MCF 10A (cell line): ENCODE measurements at regions not wholly inside any gene's neighbourhood (a gene's known extent, or its start where the extent isn't known, plus 50 kb on each side); places are given as distances from the start of the nearest gene placed in this dataset.

Experiments
- BruUV-seq: library from RNA; stranded (reverse); fragments of 400-500 nt; replicated peaks from 2 replicates; lab custom pipeline; 2021; lab: Mats Ljungman, UMichigan
- CTCF ChIA-PET: fragments of 300-600 bp; sonication (Branson Sonifier 250); formaldehyde crosslinking; extraction: SDS; loops from one replicate; lab custom pipeline; 2021; ENCODE audit warnings: antibody characterized with exemption, inconsistent platforms; lab: Yijun Ruan, JAX
- POLR2A ChIA-PET: fragments of 300-600, 350-650 bp; sonication (Branson Sonifier 250); formaldehyde crosslinking; extraction: SDS; loops from one replicate; lab custom pipeline; 2020; ENCODE audit warnings: antibody characterized with exemption, inconsistent platforms; lab: Yijun Ruan, JAX
- DNase-seq: peaks from one replicate; pipeline ENCODE4 v3.0.0-alpha.2; 2018; ENCODE audit not compliant: unreplicated experiment
- H3K27ac Mint-ChIP-seq: one replicate; pipeline ENCODE4 v1.8.0; 2022; ENCODE audit warnings: mild to moderate bottlenecking, low read depth, mixed read lengths; ENCODE audit not compliant: unreplicated experiment
- H3K27me3 Mint-ChIP-seq: one replicate; pipeline ENCODE4 v1.8.0; 2022; ENCODE audit warnings: mixed read lengths; ENCODE audit not compliant: insufficient read depth, unreplicated experiment
- H3K36me3 Mint-ChIP-seq: one replicate; pipeline ENCODE4 v1.8.0; 2022; ENCODE audit warnings: mild to moderate bottlenecking, moderate library complexity, mixed read lengths; ENCODE audit not compliant: insufficient read depth, unreplicated experiment
- H3K4me1 Mint-ChIP-seq: one replicate; pipeline ENCODE4 v1.8.0; 2022; ENCODE audit warnings: mixed read lengths; ENCODE audit not compliant: insufficient read depth, unreplicated experiment
- H3K4me3 Mint-ChIP-seq: one replicate; pipeline ENCODE4 v1.8.0; 2022; ENCODE audit warnings: mild to moderate bottlenecking, moderate library complexity, mixed read lengths; ENCODE audit not compliant: unreplicated experiment
- H3K9me3 Mint-ChIP-seq: one replicate; pipeline ENCODE4 v1.8.0; 2022; ENCODE audit warnings: mixed read lengths; ENCODE audit not compliant: unreplicated experiment
- intact Hi-C: fragments of 100-400 bp; cut with micrococcal nuclease; formaldehyde crosslinking; loops from 2 replicates; pipeline ENCODE4 v1.14.1; 2022
- TF ChIP-seq, protein P1 (sequence below): fragments of 200-600 bp; IDR thresholded peaks from one replicate; pipeline ENCODE4 v1.8.0; 2022; ENCODE audit warnings: antibody characterized with exemption, mild to moderate bottlenecking; ENCODE audit not compliant: unreplicated experiment

DNA sequence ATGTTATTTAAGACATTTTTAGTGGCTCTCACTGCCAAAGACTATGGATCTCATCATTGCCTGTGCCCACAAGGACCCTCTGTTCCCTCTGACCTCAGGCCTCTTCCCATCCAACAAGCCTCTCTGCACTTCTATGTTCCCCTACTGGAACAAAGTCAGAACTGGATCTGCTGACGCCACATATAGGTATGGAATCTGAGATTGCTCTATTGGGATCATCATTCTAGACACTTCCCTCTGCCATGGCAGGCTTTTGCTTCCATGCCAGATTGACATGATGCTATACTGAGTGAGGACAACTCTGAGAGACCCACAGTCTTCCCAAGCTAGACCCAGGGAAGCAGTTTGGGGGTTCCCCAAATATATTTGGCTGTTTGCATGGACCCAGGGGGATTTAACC, 76.0 kb upstream of the ZNF648 start:
- TF ChIP-seq, protein P1, sequence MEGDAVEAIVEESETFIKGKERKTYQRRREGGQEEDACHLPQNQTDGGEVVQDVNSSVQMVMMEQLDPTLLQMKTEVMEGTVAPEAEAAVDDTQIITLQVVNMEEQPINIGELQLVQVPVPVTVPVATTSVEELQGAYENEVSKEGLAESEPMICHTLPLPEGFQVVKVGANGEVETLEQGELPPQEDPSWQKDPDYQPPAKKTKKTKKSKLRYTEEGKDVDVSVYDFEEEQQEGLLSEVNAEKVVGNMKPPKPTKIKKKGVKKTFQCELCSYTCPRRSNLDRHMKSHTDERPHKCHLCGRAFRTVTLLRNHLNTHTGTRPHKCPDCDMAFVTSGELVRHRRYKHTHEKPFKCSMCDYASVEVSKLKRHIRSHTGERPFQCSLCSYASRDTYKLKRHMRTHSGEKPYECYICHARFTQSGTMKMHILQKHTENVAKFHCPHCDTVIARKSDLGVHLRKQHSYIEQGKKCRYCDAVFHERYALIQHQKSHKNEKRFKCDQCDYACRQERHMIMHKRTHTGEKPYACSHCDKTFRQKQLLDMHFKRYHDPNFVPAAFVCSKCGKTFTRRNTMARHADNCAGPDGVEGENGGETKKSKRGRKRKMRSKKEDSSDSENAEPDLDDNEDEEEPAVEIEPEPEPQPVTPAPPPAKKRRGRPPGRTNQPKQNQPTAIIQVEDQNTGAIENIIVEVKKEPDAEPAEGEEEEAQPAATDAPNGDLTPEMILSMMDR: no peak
- ChIA-PET POLR2A (no interaction called here), CTCF (interaction anchor here (1.4 kb wide), 1 partner anchor 259 kb away, joined by 9 read pairs; no protein-coding TSS in a partner anchor)
- Mint-ChIP-seq H3K27me3 (no peaks in the 10 kb centered on the region), H3K27ac (no peak overlapping the region), H3K4me3 (no peak overlapping the region), H3K9me3 (peaks cover 9% of the 10 kb centered on the region), H3K36me3 (no peaks in the 10 kb centered on the region), H3K4me1 (peaks cover 13% of the 10 kb centered on the region)
- intact Hi-C loops: no loop called here
- no peak for DNase-seq
- no TSS peak for BruUV-seq

DNA sequence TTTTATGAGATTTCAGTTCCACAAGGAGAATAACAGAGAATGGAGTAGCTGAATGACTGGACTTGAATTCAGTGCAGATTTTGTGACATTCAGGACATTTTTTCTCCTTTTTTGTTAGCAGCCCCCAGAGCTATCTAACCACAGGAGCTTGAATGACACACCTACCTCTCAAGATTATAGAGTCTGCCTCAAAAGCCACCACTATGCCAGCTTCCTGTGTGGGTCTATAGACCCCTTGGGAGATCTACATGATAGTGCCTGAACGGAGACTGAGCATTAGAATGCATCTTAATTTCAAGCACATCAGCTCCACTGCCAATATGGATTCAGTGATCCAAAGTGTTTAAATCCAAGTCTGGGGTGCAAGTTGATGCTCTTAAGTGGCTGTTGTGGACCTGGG, 74.4 kb upstream of the ZNF648 start:
- no TSS peak for BruUV-seq
- no peak overlapping the region for H3K27ac Mint-ChIP-seq
- intact Hi-C loops: no loop called here
- DNase-seq: no peak
- no peak overlapping the region for H3K4me3 Mint-ChIP-seq
- CTCF ChIA-PET: interaction anchor here (0.9 to 1.3 kb wide), 5 partner anchors 11 to 460 kb away, joined by 3 to 5 read pairs (median 4); no protein-coding TSS in a partner anchor
- H3K9me3 Mint-ChIP-seq: peaks cover 9% of the 10 kb centered on the region
- H3K27me3 Mint-ChIP-seq: no peaks in the 10 kb centered on the region
- TF ChIP-seq, protein P1: no peak
- POLR2A ChIA-PET: interaction anchor here (1.9 kb wide), 1 partner anchor 10 kb away, joined by 4 read pairs; no protein-coding TSS in a partner anchor
- no peaks in the 10 kb centered on the region for H3K36me3 Mint-ChIP-seq
- peaks cover 8% of the 10 kb centered on the region for H3K4me1 Mint-ChIP-seq

DNA sequence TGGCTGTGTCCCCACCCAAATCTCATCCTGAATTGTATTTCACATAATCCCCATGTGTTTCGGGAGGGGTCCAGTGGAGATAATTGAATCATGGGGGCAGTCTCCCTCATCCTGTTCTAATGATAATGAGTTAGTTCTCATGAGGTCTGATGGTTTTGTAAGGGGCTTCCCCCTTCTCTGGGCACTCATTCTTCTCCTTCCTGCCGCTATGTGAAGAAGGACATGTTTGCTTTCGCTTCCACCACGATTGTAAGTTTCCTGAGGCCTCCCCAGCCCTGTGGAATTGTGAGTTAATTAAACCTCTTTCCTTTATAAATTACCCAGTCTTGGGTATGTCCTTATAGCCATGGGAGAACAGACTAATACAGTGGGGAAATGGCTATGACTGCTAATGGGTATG, 72.7 kb upstream of the ZNF648 start:
- Mint-ChIP-seq H3K4me3 (no peak overlapping the region), H3K27ac (no peak overlapping the region), H3K9me3 (peaks cover 9% of the 10 kb centered on the region), H3K36me3 (no peaks in the 10 kb centered on the region), H3K27me3 (no peaks in the 10 kb centered on the region), H3K4me1 (no peaks in the 10 kb centered on the region)
- ChIA-PET CTCF (no interaction called here), POLR2A (interaction anchor here (1.0 kb wide), 1 partner anchor 46 kb away, joined by 3 read pairs; no protein-coding TSS in a partner anchor)
- intact Hi-C loops: no loop called here
- no peak for DNase-seq
- TF ChIP-seq, protein P1: no peak
- no TSS peak for BruUV-seq

DNA sequence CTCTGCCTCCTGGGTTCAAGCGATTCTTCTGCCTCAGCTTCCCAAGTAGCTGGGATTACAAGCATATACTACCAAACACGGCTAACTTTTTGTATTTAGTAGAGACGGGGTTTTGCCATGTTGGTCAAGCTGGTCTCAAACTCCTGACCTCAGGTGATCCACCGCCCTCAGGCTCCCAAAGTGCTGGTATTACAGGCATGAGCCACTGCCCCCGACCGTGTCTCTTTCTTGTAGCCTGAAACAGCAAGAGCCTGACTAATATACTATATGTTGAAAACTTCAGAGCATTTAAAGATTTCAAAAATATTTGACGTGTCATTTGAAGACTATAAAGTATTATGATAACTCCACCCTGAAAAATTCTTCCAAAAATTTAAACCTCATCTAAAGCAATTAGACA, 71.7 kb upstream of the ZNF648 start:
- Mint-ChIP-seq H3K36me3 (no peaks in the 10 kb centered on the region), H3K27ac (no peak overlapping the region), H3K27me3 (no peaks in the 10 kb centered on the region), H3K4me1 (no peaks in the 10 kb centered on the region), H3K9me3 (peaks cover 9% of the 10 kb centered on the region), H3K4me3 (no peak overlapping the region)
- ChIA-PET CTCF (interaction anchor here (0.6 to 6.4 kb wide), 5 partner anchors 10 to 1602 kb away, joined by 3 to 51 read pairs (median 3); no protein-coding TSS in a partner anchor), POLR2A (interaction anchor here (0.6 to 1.5 kb wide), 3 partner anchors 8 to 1739 kb away, joined by 3 to 5 read pairs (median 3); no protein-coding TSS in a partner anchor)
- BruUV-seq: no TSS peak
- intact Hi-C loops: no loop called here
- no peak for DNase-seq
- TF ChIP-seq, protein P1: no peak
